Stimulated activated CD4-positive, alpha-beta T cell treated with anti-CD3 and anti-CD28 coated beads, TNF-alpha, amount 100 ng/mL, for 24 hours (primary cell): ENCODE measurements at regions not wholly inside any gene's neighbourhood (a gene's known extent, or its start where the extent isn't known, plus 50 kb on each side); places are given as distances from the start of the nearest gene placed in this dataset.

ENCODE experiments used
- DNase-seq, 3 experiments: peaks; one replicate each; pipeline ENCODE4 v3.0.0-alpha.2; 2020; ENCODE audit warnings: low read depth in 3 of 3

- no peak for DNase-seq
Measured at GRCh38 chr19:27753622-27754021, 1459.3 kb downstream of the UQCRFS1 start.

GRCh38 chr19:27752530-27753184, 1460.3 kb downstream of the UQCRFS1 start:
- no peak for DNase-seq

- no peak for DNase-seq
Measured at GRCh38 chr19:27751044-27751391, 1461.9 kb downstream of the UQCRFS1 start.

GRCh38 chr19:27750391-27751043, 1462.4 kb downstream of the UQCRFS1 start:
- DNase-seq, result no peak

GRCh38 chr19:27748551-27749152, 1464.3 kb downstream of the UQCRFS1 start:
- DNase-seq, result no peak

- no peak for DNase-seq
Measured at GRCh38 chr19:27746691-27747380, 1466.1 kb downstream of the UQCRFS1 start.

GRCh38 chr19:27745978-27746542, 1466.9 kb downstream of the UQCRFS1 start:
- DNase-seq, result no peak

- no peak for DNase-seq
Measured at GRCh38 chr19:27744926-27745768, 1467.8 kb downstream of the UQCRFS1 start.

- DNase-seq, result no peak
Measured at GRCh38 chr19:27742041-27742440, 1470.9 kb downstream of the UQCRFS1 start.

GRCh38 chr19:27741236-27741635, 1471.7 kb downstream of the UQCRFS1 start:
- DNase-seq, result no peak

- no peak for DNase-seq
Measured at GRCh38 chr19:27740396-27740795, 1472.6 kb downstream of the UQCRFS1 start.

GRCh38 chr19:27738569-27739193, 1474.3 kb downstream of the UQCRFS1 start:
- no peak for DNase-seq

GRCh38 chr19:27736225-27736624, 1476.7 kb downstream of the UQCRFS1 start:
- no peak for DNase-seq

GRCh38 chr19:27735314-27735713, 1477.6 kb downstream of the UQCRFS1 start:
- DNase-seq, result no peak

GRCh38 chr19:27734496-27735220, 1478.3 kb downstream of the UQCRFS1 start:
- DNase-seq, result no peak

- DNase-seq, result no peak
Measured at GRCh38 chr19:27733551-27734266, 1479.2 kb downstream of the UQCRFS1 start.

- no peak for DNase-seq
Measured at GRCh38 chr19:27729332-27729731, 1483.6 kb downstream of the UQCRFS1 start.

- no peak for DNase-seq
Measured at GRCh38 chr19:27722625-27723024, 1490.3 kb downstream of the UQCRFS1 start.

GRCh38 chr19:27720155-27720554, 1492.8 kb downstream of the UQCRFS1 start:
- DNase-seq, result no peak

GRCh38 chr19:27719034-27719433, 1493.9 kb downstream of the UQCRFS1 start:
- no peak for DNase-seq
